GM19372 (cell line): ENCODE measurements at regions not wholly inside any gene's neighbourhood (a gene's known extent, or its start where the extent isn't known, plus 50 kb on each side); places are given as distances from the start of the nearest gene placed in this dataset.

Experiments used
- ATAC-seq: cut with Tn5 transposase; IDR thresholded peaks from one replicate; pipeline ENCODE4 v1.9.1; 2021; ENCODE audit warnings: mild to moderate bottlenecking, low read depth, moderate library complexity; ENCODE audit not compliant: unreplicated experiment

- ATAC-seq: no peak
These were observed 217.4 kb upstream of the SMIM21 start for GRCh38 chr18:75644871-75645270.

GRCh38 chr18:75643083-75643482 lies 215.6 kb upstream of the SMIM21 start:
- ATAC-seq: no peak

GRCh38 chr18:75639472-75639831 lies 211.9 kb upstream of the SMIM21 start:
- no peak for ATAC-seq

- ATAC-seq: no peak
These were observed 211.4 kb upstream of the SMIM21 start for GRCh38 chr18:75638776-75639471.

- ATAC-seq: no peak
These were observed 210.8 kb upstream of the SMIM21 start for GRCh38 chr18:75638223-75638775.

- ATAC-seq: no peak
These were observed 207.6 kb upstream of the SMIM21 start for GRCh38 chr18:75635096-75635495.

GRCh38 chr18:75625966-75626365 lies 198.5 kb upstream of the SMIM21 start:
- ATAC-seq: no peak

GRCh38 chr18:75624869-75625268 lies 197.4 kb upstream of the SMIM21 start:
- ATAC-seq: no peak

- ATAC-seq: no peak
These were observed 194.3 kb upstream of the SMIM21 start for GRCh38 chr18:75621818-75622217.

- ATAC-seq: no peak
These were observed 190.6 kb upstream of the SMIM21 start for GRCh38 chr18:75618146-75618545.

GRCh38 chr18:75612456-75612855 lies 185.0 kb upstream of the SMIM21 start:
- ATAC-seq: no peak

- no peak for ATAC-seq
These were observed 180.2 kb upstream of the SMIM21 start for GRCh38 chr18:75607701-75608100.

GRCh38 chr18:75592527-75592926 lies 165.0 kb upstream of the SMIM21 start:
- no peak for ATAC-seq

- no peak for ATAC-seq
These were observed 160.9 kb upstream of the SMIM21 start for GRCh38 chr18:75588412-75588811.

- ATAC-seq: no peak
These were observed 159.6 kb upstream of the SMIM21 start for GRCh38 chr18:75587131-75587530.

- ATAC-seq: no peak
These were observed 158.8 kb upstream of the SMIM21 start for GRCh38 chr18:75586130-75586889.

GRCh38 chr18:75582940-75583339 lies 155.4 kb upstream of the SMIM21 start:
- ATAC-seq: no peak

GRCh38 chr18:75582406-75582821 lies 154.9 kb upstream of the SMIM21 start:
- no peak for ATAC-seq

- ATAC-seq: no peak
These were observed 154.0 kb upstream of the SMIM21 start for GRCh38 chr18:75581336-75582131.

GRCh38 chr18:75574187-75574586 lies 146.7 kb upstream of the SMIM21 start:
- no peak for ATAC-seq

- ATAC-seq: no peak
These were observed 135.6 kb upstream of the SMIM21 start for GRCh38 chr18:75563150-75563549.
